ENCODE measurements at regions not wholly inside any gene's neighbourhood (a gene's known extent, or its start where the extent isn't known, plus 50 kb on each side); places are given as distances from the start of the nearest gene placed in this dataset.

DNA sequence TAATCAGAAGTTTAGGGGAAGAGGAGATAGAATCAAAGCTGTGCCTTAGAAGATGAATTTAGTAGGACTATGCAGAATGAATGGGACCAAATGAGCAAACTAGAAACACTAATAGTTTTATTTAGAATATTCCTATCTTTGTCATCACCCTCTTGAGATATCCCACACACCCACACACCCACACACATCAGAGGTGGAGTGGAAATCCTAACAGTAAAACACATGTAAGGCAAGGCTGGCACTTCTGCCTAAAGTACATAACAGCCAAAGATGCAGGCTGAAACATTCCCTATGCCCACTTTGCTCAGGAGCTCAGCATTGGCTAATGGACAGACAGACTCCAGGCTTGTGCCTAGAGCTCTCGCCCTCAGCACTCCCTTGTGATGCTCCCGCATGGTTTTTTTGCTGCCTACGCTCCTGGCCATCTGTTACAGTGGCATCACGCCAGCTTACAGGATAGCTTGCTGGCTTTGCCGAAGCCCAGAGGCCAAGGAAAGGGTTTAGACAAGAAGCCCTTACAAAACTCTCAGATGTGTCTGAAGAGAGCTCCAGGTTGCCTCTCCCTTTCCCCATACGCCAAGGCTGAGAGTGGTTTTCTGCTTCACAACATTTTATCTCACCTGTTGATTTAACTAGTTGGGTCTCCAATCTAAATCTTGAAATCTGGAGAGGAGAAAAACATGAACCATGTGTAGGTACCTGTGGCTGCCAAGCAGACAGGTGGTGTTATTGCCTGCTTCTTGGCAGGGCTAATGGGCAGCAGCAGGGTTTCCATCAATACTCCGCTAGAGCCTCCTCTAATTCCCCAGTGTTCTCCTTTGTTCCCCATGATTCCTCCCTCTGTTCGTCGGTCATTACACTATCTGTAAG is 282.6 kb upstream of the ID4 start:
- intact Hi-C loops (cut with DNase I, micrococcal nuclease): no loop called here
- ChIA-PET POLR2A (no interaction called here), CTCF (no interaction called here)
- Mint-ChIP-seq H3K4me3 (no peak overlapping the region), H3K27ac (no peak overlapping the region), H3K4me1 (ENCODE audit: low read depth) (no peaks in the 10 kb centered on the region), H3K9me3 (peaks cover 3% of the 10 kb centered on the region), H3K27me3 (no peaks in the 10 kb centered on the region), H3K36me3 (ENCODE audit: low read depth) (no peaks in the 10 kb centered on the region)
- Histone ChIP-seq H3K4me3 (ENCODE audit: low read length) (no peak overlapping the region), H3K9me3 (ENCODE audit: control insufficient read depth in 1 of 2, insufficient read depth in 1 of 2, low read length in 2 of 2) (peaks cover 0 to 4% of the 10 kb centered on the region in 2 experiments), H3K36me3 (ENCODE audit: insufficient read depth, low read length) (no peaks in the 10 kb centered on the region), H3K27me3 (ENCODE audit: control insufficient read depth in 1 of 2, insufficient read depth in 2 of 2, low read length in 2 of 2) (no peaks in the 10 kb centered on the region), H3K4me1 (ENCODE audit: insufficient read depth, low read length) (no peaks in the 10 kb centered on the region), H3K27ac (ENCODE audit: low read depth in 1 of 2, low read length in 2 of 2) (no peak overlapping the region)
- TF ChIP-seq, protein P1, sequence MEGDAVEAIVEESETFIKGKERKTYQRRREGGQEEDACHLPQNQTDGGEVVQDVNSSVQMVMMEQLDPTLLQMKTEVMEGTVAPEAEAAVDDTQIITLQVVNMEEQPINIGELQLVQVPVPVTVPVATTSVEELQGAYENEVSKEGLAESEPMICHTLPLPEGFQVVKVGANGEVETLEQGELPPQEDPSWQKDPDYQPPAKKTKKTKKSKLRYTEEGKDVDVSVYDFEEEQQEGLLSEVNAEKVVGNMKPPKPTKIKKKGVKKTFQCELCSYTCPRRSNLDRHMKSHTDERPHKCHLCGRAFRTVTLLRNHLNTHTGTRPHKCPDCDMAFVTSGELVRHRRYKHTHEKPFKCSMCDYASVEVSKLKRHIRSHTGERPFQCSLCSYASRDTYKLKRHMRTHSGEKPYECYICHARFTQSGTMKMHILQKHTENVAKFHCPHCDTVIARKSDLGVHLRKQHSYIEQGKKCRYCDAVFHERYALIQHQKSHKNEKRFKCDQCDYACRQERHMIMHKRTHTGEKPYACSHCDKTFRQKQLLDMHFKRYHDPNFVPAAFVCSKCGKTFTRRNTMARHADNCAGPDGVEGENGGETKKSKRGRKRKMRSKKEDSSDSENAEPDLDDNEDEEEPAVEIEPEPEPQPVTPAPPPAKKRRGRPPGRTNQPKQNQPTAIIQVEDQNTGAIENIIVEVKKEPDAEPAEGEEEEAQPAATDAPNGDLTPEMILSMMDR (IDR thresholded peaks at IDR 0.05): no peak
- ATAC-seq (ENCODE audit: poor library complexity) (no peak), DNase-seq (no peak)

DNA sequence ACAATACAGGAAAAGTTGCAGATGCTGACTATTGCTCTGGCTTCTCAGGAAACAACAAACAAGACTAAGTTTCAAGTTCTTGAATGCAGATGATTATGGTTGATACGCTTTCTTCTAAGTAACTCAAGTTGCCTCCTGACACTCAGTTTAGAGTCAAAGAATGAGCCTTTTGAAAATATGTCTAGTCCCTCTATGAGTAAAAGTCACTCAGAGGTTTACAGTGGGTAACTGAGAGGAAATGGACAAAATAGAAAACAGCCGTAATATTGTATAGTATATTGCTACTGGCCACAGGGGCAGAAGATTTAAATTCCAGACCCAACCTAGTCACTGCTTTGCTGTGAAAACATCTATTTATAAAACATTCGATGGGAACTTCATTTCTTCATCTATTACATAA is 280.0 kb upstream of the ID4 start:
- Histone ChIP-seq H3K27ac (ENCODE audit: low read depth in 1 of 2, low read length in 2 of 2) (no peak overlapping the region), H3K27me3 (ENCODE audit: control insufficient read depth in 1 of 2, insufficient read depth in 2 of 2, low read length in 2 of 2) (no peaks in the 10 kb centered on the region), H3K4me1 (ENCODE audit: insufficient read depth, low read length) (no peaks in the 10 kb centered on the region), H3K4me3 (ENCODE audit: low read length) (no peak overlapping the region), H3K36me3 (ENCODE audit: insufficient read depth, low read length) (no peaks in the 10 kb centered on the region), H3K9me3 (ENCODE audit: control insufficient read depth in 1 of 2, insufficient read depth in 1 of 2, low read length in 2 of 2) (peaks cover 0 to 4% of the 10 kb centered on the region in 2 experiments)
- Mint-ChIP-seq H3K36me3 (ENCODE audit: low read depth) (no peaks in the 10 kb centered on the region), H3K9me3 (peaks cover 8% of the 10 kb centered on the region), H3K27me3 (no peaks in the 10 kb centered on the region), H3K4me3 (no peak overlapping the region), H3K4me1 (ENCODE audit: low read depth) (no peaks in the 10 kb centered on the region), H3K27ac (no peak overlapping the region)
- intact Hi-C loops (cut with DNase I, micrococcal nuclease): no loop called here
- DNase-seq (no peak), ATAC-seq (ENCODE audit: poor library complexity) (no peak)
- ChIA-PET CTCF (no interaction called here), POLR2A (interaction anchor here (0.6 kb wide), 1 partner anchor 14 kb away, joined by 3 read pairs; no protein-coding TSS in a partner anchor)
- TF ChIP-seq, protein P1 (IDR thresholded peaks at IDR 0.05): no peak

DNA sequence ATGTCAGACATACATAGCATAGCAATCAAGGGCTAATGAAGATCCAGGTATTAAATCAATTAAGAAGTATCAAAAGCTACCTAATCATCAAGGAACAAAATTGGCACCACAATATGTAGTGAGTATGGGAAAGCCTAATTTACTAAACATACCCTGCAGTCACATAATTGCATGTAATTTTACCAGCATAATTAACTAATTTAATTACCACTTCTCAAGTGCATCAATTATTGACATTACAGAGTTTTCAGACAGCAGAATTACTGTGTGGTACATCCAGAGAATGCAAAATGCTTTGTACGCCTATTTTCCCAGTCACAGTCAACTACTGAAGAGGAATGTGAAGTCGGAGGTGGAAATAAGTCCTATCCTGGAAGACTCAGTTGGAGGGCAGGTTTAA is 279.0 kb upstream of the ID4 start:
- Mint-ChIP-seq H3K4me3 (no peak overlapping the region), H3K27me3 (no peaks in the 10 kb centered on the region), H3K4me1 (ENCODE audit: low read depth) (no peaks in the 10 kb centered on the region), H3K36me3 (ENCODE audit: low read depth) (no peaks in the 10 kb centered on the region), H3K9me3 (peaks cover 8% of the 10 kb centered on the region), H3K27ac (no peak overlapping the region)
- Histone ChIP-seq H3K4me1 (ENCODE audit: insufficient read depth, low read length) (no peaks in the 10 kb centered on the region), H3K4me3 (ENCODE audit: low read length) (no peak overlapping the region), H3K9me3 (ENCODE audit: control insufficient read depth in 1 of 2, insufficient read depth in 1 of 2, low read length in 2 of 2) (peaks cover 0 to 4% of the 10 kb centered on the region in 2 experiments), H3K36me3 (ENCODE audit: insufficient read depth, low read length) (no peaks in the 10 kb centered on the region), H3K27ac (ENCODE audit: low read depth in 1 of 2, low read length in 2 of 2) (no peak overlapping the region), H3K27me3 (ENCODE audit: control insufficient read depth in 1 of 2, insufficient read depth in 2 of 2, low read length in 2 of 2) (no peaks in the 10 kb centered on the region)
- ChIA-PET POLR2A (no interaction called here), CTCF (no interaction called here)
- ATAC-seq (ENCODE audit: poor library complexity) (no peak), DNase-seq (no peak)
- TF ChIP-seq, protein P1 (IDR thresholded peaks at IDR 0.05): no peak
- intact Hi-C loops (cut with DNase I, micrococcal nuclease): no loop called here

Measured in CD4-positive, alpha-beta T cell (primary cell).